SK-N-DZ (cell line): ENCODE measurements at regions not wholly inside any gene's neighbourhood (a gene's known extent, or its start where the extent isn't known, plus 50 kb on each side); places are given as distances from the start of the nearest gene placed in this dataset.
"Not testable (repeated sequence)": the region's sequence is repeated elsewhere in the genome, so short reads cannot be mapped to it uniquely, and the experiment has no call there.

ENCODE experiments used
- DNase-seq: peaks from one replicate; pipeline ENCODE4 v3.0.0-alpha.2; 2015; ENCODE audit warnings: low spot score

DNA sequence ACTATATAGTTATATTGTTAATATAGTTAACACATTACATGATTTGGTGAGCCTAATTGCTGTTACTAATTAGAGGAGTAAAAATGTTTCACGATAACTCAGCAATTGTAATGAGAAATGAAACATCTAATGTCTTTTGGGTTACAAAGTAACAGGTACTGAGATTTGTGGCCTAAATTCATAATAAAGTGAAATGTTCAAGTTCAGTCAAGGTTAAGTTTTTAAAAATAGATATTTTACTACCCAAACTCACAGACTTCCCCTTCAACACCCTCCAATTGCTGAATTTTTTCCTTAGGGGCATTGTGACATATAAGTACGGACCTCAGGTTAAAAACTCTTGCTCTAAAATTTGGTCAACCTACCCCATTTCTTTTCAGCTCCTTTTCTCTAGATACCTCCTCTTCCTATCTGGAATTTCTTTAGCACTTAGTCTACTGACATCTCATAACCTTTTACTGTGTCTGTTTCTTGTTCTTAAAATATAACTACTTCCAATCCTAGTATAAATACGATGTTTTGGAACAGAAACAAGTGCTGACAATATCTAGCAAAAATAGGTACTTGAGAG is 112.3 kb upstream of the PRSS16 start:
- DNase-seq = no peak

- DNase-seq = no peak
These were observed 111.3 kb upstream of the PRSS16 start for GRCh38 chr6:27136077-27136644.

DNA sequence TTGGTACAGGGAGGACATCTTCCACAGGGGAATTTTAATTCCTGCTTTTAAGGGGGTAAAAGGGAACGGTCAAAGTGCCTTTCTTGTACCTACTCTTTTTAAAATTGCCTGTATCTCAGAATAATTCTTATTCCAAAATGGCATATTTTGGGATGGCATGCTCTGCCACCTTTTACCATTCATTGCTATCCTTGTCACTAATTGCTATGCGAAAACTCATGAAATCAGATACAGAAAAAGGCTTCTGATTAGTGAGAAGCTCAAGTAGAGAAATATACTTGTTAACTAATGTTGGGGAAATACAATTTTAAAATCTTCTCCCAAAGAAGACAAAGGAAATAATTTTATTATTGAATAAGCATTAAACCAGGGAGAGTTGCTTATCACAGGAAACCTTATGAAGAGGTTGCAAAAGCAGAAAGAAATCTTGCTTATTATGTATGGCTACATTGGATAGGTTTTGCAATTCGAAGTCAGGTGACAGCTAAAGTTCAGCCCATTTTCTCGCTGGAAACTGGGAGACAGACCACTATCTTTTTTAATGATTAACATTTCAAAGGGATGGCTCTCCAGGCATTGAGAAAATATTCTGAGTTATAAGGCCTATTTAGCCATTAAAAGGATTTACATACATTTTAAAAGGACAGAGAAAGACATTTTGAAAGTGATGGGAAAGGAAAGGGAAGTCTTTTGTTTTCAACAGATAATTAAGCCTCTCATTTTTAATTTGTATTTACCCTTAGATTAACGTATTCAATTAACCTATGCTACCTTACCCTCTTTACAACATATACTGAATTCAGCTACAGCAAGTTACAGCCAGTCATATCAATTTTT is 110.3 kb upstream of the PRSS16 start:
- no peak for DNase-seq

DNA sequence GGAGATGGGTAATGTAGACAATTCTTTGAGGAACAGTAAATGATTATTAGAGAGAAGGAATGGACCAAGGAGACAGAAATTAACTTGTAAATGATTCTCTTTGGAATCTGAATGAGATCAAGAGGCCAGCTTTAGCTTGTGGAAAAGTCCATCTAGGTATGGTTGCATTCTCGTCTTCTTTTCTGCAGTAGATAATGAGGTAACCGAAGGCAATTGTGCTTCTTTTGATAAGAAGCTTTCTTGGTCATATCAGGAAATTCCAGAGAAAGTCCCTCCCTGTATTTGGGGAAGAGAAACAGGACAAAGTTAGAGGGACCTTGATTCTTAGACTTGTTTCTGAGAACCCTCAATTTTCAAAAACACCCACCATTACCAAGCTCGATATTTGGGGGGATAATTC is 109.1 kb upstream of the PRSS16 start:
- no peak for DNase-seq

- DNase-seq = peak; percentile 86
These were observed 108.4 kb upstream of the PRSS16 start for GRCh38 chr6:27138837-27139755.

DNA sequence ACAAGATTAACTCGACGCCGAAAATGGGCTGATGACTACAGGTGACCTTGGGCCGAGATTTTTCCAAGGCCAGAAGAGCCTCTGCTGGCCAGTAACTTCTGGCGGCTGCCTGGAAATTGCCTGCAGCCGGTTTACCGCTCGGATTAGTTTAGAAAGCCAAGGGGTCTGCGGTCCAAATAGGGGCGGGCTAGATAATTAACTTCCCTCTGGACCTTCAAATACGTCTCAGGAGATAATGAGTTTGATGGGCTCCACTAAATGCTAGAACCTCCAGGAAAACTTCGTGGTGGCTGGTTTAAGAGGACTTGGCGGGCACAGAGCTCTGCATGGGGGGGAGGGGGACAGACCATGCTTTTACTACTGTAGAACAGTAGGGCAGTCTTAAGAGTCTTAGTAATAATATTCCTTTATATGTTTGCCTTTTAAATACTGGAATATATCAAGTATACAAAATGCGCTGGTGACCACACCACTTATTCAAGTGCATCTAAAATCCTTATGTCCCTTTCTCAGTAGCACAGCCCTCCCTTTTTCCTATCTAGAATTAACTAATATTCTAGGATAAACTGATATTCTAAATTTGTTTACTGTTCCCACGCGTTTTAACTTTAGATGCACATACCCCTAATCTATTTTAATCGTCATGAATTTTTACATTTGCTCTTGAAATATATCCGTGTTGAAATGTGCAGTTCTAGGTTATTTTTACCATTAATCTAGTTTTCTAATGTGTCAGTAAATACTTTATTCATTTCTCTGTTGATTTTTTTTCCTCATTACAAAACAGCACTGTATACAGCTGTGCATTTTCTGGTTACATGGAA is 107.5 kb upstream of the PRSS16 start:
- DNase-seq = peak; percentile 48

GRCh38 chr6:27140999-27141528 is 106.4 kb upstream of the PRSS16 start:
- DNase-seq = no peak

- no peak for DNase-seq
These were observed 105.9 kb upstream of the PRSS16 start for GRCh38 chr6:27141529-27142015.

GRCh38 chr6:27143020-27143388 is 104.5 kb upstream of the PRSS16 start:
- not testable (repeated sequence) for DNase-seq

GRCh38 chr6:27143474-27144026 is 104.0 kb upstream of the PRSS16 start:
- DNase-seq = no peak

- no peak for DNase-seq
These were observed 102.8 kb upstream of the PRSS16 start for GRCh38 chr6:27144740-27145079.

DNA sequence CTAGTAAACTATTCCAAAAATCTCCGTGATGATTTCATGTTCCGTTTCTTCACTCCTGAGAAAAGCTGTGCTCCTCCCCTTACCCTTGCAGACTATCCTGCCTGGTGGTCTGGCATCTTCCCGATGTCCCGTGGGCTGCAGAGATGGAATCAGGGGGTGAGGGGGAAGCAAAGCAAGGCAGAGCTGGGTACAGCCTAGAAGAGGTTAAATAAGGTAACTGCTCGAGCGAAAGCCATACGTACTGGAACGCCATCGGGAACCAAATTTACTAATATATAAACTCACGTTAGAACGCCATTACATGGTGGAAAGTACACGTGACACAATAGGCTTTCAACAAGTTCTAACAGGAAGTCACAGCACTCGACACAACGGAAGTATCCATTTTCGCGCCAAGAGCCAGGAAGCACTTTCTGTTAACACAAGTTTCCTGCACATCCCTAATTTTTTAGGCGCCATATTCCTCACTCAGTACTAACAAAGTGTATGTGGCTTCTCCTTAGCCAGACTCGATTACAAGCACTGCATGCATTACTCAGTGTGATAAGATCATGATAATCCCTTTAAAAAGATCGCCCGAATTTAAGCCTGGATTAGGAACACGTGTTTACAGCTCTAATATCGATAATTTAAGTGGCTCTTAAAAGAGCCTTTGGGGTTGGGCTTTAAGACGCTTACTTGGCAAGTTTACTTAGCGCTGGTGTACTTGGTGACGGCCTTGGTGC is 101.6 kb upstream of the PRSS16 start:
- DNase-seq = peak; percentile 73

GRCh38 chr6:27146456-27146705 is 101.1 kb upstream of the PRSS16 start:
- DNase-seq = not testable (repeated sequence)

DNA sequence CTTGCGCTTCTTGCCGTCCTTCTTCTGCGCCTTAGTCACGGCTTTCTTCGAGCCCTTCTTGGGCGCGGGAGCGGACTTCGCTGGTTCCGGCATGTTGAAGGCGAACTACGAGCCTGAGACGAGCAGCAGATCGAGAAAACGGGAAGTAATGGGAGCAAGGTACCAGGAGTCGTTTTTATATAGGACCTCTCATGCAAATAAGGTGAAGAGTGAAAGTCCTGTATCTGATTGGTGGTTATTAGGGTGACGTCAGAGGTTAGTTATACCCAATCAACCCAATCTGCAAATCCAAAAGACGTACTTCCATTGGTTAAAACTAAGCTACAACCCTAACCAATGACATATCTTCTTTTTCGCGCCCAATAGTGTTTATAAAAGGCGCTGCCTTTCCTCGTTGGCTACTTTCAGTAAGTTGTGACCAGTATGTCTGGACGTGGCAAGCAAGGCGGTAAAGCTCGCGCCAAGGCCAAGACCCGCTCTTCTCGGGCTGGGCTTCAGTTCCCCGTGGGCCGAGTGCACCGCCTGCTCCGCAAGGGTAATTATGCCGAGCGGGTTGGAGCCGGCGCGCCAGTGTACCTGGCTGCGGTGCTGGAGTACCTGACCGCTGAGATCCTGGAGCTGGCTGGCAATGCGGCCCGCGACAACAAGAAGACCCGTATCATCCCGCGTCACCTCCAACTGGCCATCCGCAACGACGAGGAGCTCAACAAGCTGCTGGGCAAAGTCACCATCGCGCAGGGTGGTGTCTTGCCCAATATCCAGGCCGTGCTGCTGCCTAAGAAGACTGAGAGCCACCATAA is 100.6 kb upstream of the PRSS16 start:
- DNase-seq = peak; percentile 96

- DNase-seq = no peak
These were observed 99.1 kb upstream of the PRSS16 start for GRCh38 chr6:27148404-27148795.

GRCh38 chr6:27149150-27149549 is 98.4 kb upstream of the PRSS16 start:
- DNase-seq = no peak

- DNase-seq = no peak
These were observed 92.8 kb upstream of the PRSS16 start for GRCh38 chr6:27154696-27155095.

DNA sequence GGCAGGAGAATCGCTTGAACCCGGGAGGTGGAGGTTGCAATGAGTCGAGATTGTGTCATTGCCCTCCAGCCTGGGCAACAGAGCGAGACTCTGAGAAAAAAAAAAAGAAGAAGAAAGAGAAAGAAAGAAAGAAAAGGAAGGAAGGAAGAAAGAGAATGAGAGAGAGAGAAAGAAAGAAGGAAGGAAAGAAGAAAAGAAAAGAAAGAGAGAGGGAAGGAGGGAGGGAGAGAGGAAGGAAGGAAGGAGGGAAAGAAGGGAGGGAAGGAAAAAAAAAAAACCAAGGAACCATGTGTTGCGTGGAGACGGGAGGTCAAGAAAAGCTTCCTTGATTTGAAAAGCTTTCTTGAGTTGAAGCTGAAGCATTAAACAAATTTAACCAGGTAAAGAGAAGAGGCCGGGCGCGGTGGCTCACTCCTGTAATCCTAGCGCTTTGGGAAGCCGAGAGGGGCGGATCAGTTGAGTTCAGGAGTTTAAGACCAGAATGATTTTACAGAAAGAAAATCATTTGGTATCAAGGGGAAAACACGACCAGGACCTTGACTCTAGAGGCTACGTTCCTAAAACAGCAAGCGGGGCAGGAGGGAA is 90.5 kb upstream of the PRSS16 start:
- no peak for DNase-seq
